NK-92 treated with Interleukin-12 subunit alpha and Interleukin-12 subunit beta, amount 100 ng/mL, for 24 hours (cell line): ENCODE measurements at regions not wholly inside any gene's neighbourhood (a gene's known extent, or its start where the extent isn't known, plus 50 kb on each side); places are given as distances from the start of the nearest gene placed in this dataset.

Experiments
- DNase-seq: peaks from one replicate; lab custom pipeline; 2025; lab: John Stamatoyannopoulos, UW

GRCh38 chr12:13288937-13289652 lies 92.6 kb downstream of the EMP1 start:
- DNase-seq = no peak

- no peak for DNase-seq
These were observed 92.0 kb downstream of the EMP1 start for GRCh38 chr12:13288501-13288900.

GRCh38 chr12:13283867-13284266 lies 87.3 kb downstream of the EMP1 start:
- DNase-seq = no peak

- no peak for DNase-seq
These were observed 86.3 kb downstream of the EMP1 start for GRCh38 chr12:13282861-13283260.

- DNase-seq = no peak
These were observed 81.8 kb downstream of the EMP1 start for GRCh38 chr12:13278249-13278787.

GRCh38 chr12:13277293-13277692 lies 80.8 kb downstream of the EMP1 start:
- no peak for DNase-seq

GRCh38 chr12:13275241-13276085 lies 78.9 kb downstream of the EMP1 start:
- no peak for DNase-seq

GRCh38 chr12:13273850-13274249 lies 77.3 kb downstream of the EMP1 start:
- DNase-seq = no peak

- DNase-seq = no peak
These were observed 76.6 kb downstream of the EMP1 start for GRCh38 chr12:13273097-13273496.

- DNase-seq = no peak
These were observed 74.3 kb downstream of the EMP1 start for GRCh38 chr12:13270817-13271216.
